Stimulated activated CD8-positive, alpha-beta memory T cell treated with anti-CD3 and anti-CD28 coated beads, Interleukin-15, amount 100 ng/mL, for 1 hour (primary cell): ENCODE measurements at regions not wholly inside any gene's neighbourhood (a gene's known extent, or its start where the extent isn't known, plus 50 kb on each side); places are given as distances from the start of the nearest gene placed in this dataset.
"Not testable (repeated sequence)": the region's sequence is repeated elsewhere in the genome, so short reads cannot be mapped to it uniquely, and the experiment has no call there.

Experiments used
- DNase-seq: peaks from one replicate; pipeline ENCODE4 v3.0.0-alpha.2; 2020; ENCODE audit warnings: low read depth

DNA sequence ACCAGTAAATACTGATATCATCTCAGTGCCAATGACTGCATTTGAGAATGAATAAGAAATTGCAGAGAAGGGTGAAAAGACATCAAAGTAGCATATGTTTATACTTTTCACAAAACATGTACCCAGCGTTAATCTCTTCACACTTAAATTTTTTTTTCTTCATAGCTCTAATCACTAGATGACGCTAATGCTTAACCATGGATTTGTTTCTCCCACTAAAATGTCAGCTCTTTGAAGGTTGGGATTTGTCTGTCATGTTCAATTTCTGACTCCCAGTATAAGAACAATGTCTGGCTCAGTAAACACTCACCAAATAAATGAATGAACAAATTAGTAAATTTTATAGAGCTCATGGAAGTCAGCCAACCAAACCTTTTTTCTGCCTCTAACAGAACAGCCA, 78.3 kb upstream of the LMCD1 start:
- DNase-seq, result no peak

DNA sequence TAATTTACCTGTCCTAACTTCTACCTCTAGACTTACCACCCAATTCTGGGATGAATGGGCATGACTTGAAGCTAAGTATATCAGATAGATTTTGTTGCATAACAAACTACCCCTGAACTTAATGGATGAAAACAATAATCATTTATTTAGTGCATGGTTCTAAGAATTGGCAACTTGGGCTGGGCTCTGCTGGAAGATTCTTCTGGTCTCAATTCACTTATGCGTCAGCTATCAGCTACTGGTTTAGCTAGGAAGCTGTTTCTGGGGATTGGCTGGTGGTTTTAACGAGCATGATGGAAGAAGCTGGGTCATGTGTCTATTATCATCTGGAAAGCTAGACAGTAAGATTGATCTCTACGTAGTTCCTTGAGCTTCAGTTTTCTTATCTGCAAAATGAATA, 77.3 kb upstream of the LMCD1 start:
- DNase-seq, result no peak

DNA sequence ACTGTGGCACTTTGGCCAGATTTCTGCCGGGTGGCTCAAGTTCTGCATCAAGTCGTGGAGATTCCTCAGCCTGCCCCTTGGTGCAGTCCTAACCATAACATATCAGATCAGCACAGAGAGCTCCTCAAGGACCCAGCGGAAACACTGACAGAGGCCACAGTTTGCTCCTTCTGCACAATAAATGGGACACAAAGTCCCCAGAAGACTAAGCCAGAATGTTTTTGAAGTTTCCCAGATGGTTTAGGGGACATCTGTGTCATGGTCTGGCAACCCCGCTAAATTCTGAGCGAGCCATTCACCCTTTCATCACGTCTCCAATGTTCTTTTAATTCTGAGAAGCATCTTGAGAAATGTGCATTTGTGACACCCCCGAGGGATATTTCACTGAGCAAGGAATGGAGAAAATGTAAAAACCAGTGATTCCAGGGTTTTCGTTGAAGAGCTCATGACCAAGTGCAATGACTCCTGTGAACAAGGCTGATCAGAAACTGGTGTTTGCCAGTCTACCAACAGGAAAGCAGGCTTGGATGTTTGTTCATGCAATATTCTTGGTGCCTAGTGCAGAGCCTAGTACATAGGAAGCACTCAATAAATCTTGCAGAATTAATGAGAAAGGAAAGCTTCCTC, 64.8 kb upstream of the LMCD1 start:
- no peak for DNase-seq

DNA sequence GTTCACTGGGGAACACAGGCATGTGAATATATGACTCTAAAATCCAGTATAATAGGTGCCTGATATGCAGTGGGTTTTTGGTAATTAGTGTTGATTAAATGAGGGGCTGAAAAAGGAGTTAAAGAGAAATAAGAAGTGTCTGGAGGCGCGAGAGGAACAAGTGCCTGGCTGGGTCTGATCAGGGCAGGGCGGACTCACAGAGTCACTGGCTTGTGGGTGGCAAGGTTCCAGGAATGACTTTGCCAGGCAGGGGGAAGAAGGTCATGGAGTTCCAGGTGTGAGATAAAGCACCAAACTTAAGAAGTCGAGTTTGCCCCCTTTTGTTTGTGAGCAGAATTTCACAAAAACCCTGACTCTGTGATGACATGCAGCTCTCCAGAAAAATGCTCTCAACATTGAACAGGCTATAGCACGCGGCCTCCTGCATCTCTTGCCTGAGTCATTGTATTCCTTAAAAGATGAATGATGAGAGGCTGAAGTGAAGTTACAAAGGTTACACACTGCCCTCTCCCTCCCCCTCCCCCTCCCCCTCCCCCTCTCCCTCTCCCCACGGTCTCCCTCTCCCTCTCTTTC, 63.0 kb upstream of the LMCD1 start:
- DNase-seq, result no peak

DNA sequence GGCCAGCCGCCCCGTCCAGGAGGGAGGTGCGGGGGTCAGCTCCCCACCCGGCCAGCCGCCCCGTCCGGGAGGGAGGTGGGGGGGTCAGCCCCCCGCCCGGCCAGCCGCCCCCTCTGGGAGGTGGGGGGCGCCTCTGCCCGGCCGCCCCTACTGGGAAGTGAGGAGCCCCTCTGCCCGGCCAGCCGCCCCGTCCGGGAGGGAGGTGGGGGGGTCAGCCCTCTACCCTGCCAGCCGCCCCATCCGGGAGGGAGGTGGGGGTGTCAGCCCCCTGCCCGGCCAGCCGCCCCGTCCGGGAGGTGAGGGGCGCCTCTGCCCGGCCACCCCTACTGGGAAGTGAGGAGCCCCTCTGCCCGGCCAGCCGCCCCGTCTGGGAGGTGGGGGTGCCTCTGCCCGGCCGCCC, 61.5 kb upstream of the LMCD1 start:
- not testable (repeated sequence) for DNase-seq

DNA sequence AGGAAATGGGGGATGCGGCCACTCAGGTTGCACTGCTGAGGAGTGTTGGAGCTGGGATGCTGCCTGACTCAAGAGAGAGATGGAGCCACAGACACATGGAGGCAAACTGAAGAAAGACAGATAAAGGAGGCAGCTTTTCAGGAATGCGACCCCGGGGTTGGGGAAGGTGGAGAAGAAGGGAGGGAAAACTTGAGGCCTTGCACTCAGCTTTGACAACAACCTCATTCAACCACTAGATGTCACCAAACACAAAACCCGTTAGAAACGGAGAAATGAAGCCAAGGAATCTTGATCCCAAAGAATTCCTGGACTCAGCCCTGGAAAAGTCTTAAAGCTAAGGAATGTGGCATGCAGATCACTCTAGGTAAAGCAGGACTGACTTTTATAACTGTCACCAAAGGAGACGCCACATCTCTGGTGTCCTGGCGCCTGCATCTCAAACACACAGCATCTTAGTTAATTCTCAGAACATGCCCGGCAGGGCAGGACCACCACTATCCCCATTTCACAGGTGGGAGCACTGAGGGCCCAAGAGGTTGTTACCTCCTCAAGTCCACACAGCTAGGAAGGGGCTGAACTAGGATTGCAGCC, 59.6 kb upstream of the LMCD1 start:
- no peak for DNase-seq

DNA sequence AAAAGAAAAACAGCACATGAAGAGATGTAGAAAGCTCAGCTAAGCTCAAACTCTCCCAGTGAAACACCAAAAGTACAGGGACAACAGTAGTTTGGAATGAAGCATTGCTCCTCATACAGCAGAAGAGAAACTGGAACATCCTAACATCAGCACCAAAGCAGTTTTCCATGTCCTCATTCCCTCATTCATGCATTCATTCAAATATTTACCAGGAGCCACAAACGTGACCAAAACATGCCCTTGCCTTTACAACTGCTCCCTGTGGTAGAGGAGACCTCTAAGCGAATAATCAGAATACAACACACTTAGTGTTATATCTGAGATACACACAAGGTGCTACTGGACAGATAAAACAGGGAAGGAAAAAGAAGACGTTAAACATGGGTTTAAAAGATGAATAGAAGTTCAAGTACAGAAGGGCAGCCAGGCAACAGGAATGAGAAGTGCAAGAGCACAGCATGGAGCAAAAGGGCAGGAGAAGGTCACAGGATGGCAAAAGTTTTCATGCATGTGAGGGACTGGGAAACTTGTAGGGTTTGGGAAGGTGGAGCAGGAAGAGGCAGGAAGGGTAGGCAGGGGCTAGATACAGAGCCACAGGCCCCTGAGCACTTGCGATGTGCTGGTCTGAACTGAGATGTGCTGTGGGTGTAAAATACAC, 58.5 kb upstream of the LMCD1 start:
- DNase-seq, result no peak

DNA sequence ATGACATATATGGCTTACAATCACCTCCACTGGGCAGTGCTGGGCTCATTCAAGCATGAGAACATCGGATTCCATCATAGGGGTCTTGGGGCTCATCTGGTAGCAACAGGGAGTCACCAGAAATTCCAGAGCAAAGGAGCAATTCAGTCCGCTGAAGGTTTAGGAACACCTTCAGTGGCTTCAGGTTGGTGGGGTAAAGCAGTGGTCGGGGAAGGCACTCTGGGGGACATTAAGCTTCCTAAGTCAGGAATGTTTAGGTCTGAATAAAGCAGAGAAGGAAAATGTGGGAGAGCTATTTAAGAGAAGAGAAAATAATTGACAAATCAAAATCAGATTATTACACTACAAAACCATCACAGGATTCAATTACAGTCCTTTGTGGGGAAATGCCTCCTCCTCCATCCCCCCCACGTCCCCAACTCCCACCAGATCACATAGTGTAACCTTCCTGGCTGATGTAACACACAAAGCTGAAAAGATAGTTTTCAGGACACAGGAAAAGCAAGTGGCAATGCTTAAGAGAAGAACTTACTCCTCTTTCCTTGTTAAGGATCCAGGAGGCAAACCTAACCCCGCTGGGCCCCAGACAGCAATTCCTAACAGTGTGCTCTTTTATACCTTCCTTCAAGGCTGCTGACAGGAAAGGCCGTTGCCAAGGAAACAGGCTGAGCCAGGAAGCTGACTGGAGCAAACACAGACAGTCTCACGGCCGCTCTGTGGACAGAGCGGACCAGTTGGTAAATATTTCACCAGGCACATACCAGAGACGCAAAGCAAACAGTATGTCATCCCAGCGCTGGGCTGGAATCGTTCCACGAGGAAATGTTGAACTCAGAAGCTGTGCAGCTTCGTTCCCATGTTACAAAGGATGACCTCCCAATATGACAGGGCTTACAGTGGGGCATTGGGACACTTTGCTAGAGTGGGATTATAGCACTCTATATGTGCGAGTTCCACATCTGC, 57.5 kb upstream of the LMCD1 start:
- DNase-seq, result no peak

DNA sequence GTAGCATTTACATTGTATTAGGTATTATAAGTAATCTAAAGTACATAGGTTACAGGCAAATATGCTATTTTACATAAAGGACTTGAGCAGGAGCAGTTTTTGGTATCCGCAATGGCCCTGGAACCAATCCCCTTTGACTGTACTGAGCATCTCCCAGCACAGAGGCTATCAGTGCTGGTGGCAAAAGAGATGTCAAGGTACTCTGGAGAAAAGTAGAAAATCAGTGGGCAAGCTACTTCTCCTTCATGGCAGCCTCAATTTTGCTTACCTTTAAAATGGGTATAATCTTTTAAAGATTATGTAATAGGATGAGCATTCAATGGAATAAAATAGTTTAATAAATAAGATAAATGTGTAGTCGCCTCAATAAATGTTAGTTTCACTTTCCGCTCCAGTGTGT, 56.7 kb upstream of the LMCD1 start:
- DNase-seq, result no peak

DNA sequence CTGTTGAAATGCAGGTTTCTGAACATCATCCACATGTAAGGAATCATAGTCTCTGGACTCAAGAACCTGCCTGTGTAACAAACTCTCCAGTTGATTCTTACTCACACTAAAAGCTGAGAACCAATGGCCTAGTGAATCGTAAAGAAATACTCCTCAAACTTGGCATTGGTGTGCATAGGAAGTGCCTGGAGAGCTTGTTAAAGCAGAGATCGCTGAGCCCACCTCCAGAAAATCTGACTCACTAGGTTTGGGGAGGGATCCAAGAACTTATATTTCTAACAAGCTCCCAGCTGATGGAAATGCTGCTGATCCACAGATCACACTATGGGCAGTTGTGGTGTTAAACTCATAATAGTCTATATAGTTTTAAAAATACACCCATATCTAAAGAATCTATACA, 55.8 kb upstream of the LMCD1 start:
- no peak for DNase-seq

DNA sequence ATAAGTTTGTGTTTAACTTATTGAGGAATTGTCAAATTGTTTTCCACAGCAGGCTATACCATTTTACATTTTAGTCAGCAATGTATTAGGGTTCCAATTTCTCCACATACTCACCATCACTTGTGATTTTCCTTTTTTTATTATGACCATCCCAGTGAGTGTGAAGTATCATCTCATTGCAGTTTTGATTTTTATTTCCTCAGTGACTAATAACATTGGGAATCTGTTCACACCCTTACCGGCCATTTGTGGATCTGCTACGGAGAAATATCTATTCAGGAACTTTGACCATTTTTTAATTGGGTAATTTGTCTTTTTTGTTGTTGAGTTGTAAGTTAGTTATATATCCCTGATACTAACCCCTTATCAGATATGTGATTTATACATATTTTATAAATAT, 54.8 kb upstream of the LMCD1 start:
- no peak for DNase-seq

DNA sequence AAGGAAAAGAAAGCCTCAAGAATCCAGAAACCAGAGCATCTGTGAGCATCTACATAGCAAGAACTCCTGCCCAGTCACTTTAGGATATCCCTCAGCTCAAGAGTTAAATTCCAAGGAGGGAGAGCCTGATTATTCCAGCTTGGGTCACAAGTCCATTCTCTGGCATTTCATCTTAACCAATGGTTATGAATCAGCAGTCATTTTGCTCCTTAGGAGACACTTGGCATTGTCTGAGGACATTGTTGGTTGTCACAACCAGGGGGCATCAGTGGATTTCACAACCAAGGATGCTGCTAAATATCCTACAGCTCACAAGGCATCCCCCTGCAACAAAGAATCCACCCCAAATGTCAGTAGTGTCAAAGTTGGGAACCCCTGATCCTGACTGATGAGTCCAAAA, 51.0 kb upstream of the LMCD1 start:
- DNase-seq, result no peak

DNA sequence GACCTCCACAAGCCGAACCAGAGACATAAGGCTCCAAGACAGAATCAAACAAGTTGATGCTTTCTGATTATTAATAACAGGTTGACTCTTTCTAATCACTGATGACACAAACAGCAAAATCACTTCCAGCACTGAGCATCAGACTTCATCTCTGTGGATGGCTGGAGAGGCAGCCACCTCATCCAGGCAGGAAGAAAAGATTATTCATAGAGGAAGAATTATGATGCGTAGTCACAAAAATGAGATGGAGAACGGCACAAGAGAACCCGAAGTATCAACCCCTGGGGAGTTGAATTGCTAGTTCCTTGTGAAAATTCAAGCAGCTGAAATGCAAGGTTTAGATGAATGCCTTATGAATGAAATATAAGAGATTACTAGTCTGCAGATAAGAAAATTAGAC, 49.9 kb upstream of the LMCD1 start:
- no peak for DNase-seq
